ENCODE measurements at regions not wholly inside any gene's neighbourhood (a gene's known extent, or its start where the extent isn't known, plus 50 kb on each side); places are given as distances from the start of the nearest gene placed in this dataset.
"Not testable (repeated sequence)": the region's sequence is repeated elsewhere in the genome, so short reads cannot be mapped to it uniquely, and the experiment has no call there.

DNA sequence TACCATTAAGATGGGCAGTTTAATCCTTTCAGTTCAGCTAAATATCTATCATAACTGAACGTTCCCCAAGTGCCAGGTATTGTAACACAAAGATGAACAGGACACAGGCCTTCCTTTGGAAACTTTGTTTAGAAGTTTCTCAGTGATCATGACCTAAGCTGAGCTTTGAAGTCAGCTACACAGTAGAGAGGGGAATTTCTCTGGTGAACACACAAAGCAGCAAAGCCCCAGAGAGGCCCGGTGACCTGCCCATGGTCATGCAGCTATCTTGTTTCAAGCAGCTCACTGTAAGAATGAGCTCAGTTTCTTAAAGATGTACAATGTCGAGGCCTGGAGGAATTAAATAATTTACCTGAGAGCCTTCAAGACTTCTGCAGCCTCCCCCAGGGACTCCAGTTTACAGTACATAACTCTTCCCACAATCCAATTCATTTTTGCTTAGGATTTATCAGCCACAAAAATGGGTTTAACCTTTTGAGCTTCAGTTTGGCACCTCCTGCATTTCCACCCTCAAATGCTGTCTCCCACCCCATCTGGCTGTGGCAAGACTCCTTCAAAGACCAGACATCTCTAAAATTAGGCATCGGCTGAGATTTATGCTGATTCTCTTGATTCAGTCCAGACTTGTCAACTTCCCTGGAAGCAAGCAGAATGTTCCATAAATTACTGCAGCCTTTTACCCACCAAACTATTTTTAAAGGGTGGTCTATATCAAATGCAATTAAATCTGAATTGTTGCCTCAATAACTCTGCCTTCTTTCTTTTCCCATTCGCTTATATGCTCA lies 325.6 kb downstream of the TXNL1 start:
- no peak for DNase-seq

DNA sequence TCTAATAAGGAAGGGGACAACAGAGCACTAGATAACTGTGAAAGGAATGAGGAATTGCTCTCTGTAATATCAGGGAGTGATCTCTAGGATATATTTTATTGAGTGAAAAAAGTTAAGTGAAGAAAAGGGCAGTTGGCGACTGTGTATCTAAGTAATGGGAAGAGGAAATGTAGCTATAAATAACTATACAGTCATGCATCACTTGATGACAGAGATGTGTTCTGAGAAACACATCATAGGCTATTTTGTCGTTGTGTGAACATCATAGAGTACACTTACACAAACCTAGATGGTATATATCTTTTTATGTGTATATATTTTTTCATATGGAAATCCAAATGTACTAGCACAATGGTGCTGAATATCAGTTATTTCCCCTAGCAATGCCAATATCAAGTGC lies 329.3 kb downstream of the TXNL1 start:
- DNase-seq, result peak; percentile 40

DNA sequence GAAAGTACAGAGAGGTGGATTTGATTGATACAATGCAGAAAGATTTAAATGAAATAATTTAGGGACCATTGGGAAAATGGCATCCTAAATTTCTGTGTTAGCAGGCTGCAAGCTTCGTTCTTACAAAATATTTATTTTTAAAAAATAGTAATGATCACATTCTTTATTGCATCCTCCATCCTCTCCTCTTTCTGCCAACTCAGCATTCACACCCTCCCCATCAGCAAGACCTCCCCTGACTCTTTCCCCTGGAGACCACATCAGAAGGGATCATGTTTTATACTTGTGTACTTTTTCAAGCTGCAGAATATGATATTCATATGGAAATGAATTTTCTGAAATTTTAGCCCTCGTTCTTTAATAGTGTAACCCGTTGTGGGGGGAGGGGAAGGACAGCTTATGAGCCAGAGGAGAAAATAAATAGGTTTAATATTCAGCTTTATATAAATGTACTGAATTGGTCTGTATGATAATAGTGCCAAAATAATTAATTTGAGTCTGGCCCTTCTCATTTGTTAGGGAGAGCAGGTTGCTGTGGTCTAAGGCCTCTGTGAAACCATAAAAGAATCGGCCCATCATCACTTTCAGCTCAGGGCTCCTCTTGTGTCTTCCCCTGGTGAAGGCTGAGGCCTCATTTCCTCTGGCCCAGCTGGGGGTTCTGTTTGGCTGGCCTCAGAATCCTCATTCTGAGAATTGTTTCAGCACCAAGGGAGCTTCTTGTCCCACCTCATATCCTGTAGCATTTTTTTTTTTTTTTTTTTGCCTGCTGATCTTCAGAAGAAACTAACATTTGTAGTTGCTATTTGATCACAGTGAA lies 330.8 kb downstream of the TXNL1 start:
- no peak for DNase-seq

DNA sequence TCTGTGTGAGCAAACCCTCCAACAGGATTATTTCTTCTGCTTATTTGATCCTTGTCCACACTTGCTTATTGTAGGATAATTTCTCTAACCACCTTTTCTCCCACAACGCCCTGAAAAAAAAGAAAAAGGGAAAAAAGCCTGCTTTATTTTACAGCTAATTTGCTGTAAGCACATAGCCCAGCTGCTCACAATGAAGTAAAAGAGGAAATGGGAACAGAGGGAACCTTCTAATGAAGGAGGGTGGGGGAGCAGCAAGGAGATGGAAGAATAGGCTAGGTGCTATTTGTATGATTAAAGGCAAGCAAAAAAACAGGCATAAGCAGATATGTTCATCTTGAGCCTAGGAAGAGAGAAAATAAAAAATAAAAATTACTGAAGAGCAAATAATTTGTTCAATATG lies 331.6 kb downstream of the TXNL1 start:
- no peak for DNase-seq

DNA sequence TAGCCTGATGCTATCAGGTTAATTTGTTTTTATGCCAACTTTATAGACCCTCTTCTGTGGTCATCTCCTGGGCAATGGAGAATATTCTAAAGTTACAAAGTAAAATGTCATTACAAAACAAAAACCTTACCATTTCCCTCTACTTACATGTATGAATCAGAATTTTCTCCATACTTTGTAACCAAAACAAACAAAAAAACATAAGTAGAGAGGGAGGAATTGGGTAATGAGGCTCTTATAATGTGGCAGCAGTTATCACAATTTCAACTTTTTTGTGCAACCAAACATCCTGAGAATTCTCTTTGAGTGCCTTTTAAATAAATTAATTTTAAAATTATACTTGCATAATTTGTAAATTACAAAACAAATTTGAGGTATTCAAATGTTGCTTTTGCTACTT lies 332.8 kb downstream of the TXNL1 start:
- DNase-seq, result no peak

DNA sequence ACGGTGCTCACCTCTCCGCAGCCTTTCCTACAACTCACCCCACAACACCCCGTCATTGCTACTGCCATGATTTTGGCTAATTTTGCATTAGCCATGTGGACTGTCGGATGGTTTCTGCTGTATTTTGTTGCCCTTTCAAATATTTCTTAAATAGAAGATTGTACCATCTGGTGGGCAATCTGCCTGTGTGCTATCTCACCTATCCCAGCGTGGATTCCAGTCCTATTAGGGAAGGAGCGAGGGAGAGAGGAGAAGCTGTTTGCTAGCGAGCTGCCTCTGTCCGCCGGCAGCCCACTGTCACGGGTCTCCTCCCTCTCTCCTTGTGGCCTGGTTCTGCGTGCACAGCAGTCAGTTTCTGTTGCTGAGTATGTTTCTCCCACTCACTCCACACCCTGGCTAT lies 336.2 kb downstream of the TXNL1 start:
- no peak for DNase-seq

DNA sequence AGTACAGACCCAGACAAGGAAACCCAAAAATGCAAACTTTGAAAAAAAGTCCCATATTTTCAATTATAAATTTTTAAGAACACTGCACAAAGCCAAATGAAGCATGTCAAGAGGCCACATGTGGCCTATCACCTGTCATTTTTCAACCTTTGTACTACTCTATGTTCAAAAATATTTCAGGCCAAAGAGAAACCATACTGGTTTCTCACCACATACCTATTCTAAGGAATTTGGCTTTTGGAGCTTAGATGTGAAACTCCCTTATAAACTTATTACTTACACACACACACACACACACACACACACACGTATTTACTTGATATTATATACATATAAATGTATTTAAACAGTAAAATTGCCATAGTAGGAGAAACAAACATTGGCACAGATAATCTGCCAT lies 338.7 kb downstream of the TXNL1 start:
- no peak for DNase-seq

DNA sequence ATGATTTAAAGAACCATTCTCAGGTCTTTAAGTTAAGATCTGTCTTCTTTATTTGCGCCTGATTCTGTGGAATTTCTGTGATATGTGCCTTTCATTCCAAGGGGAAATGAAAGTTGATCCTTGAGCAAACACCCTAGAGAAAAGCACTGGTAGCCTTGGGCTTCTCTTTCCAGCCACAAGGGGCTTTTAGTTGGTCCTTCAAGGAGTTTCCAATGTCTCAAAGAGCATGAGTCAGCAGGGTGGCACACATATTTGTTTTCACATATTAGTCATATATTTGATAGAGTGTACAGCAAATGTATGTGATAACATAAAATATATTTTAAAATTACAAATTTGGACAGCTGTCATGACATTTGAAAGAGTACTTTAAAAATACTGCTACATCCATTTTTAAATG lies 339.5 kb downstream of the TXNL1 start:
- peak; percentile 71 for DNase-seq

DNA sequence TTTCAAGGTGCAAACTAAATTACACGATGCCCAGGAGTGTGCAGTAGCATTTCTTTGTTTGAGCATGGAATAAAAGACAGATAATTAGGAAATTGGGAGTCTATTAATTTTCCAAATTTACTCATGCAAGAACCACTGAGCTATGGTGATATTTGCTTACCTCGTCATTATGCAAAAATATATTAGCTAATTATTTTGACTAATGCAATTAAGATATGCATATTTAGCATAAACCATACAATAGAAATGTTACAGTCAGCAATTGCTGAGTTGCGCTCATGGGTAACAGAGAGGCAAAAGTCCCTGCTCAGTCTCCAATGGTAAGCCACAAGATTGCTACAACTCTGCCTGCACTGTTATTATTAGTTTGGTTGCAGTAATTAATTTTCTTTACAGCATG lies 342.0 kb downstream of the TXNL1 start:
- no peak for DNase-seq

DNA sequence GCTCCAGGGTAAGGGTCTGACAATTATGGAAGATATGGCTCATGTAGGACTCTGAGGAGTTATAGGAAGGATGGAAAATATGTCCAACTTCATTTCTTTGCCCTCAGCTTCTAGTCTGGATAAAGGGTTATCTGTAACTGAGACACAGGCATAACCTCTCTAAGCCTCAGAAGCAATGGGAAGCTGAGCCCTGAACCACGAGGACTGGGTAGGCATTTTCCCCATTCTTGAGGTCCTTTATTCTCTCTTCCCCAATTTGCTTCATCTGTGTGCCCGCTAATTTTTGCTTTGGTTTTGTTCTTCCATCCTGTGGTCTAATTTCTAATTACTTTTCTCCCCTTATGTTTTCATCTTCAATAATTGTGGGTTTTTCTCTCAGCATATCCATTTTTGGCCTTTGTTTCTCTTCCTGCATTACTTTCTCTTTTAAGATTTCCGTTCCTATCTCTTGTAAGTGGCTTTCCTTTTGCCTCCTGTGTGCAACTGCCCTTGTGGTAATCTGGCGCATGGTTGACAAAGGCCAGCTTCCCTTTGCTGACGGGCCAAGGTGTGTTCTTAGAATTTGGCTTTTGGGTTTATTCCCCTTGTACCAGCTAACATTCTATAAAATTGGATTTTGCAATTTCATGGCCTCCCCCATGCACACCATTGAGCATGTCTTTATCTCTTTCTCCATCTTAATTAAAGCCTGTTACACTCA lies 343.8 kb downstream of the TXNL1 start:
- no peak for DNase-seq

DNA sequence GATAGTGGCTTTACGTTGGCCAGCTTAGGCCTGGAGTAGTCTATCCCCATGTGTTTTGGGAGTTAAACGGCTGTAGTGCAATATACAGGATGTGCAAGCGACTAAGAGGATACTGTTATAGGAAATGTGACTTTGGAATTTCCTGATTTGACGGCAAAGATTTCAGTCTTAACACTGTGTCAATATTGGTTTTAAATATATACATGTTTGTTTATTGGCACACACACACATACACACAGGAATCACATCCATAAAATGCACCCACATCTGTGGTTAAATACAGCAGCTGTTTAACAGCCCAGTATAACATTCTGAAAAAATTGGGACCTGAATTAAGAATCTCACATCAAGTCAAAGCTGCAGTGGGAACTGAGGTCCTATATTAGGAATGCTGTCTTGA lies 347.1 kb downstream of the TXNL1 start:
- no peak for DNase-seq

DNA sequence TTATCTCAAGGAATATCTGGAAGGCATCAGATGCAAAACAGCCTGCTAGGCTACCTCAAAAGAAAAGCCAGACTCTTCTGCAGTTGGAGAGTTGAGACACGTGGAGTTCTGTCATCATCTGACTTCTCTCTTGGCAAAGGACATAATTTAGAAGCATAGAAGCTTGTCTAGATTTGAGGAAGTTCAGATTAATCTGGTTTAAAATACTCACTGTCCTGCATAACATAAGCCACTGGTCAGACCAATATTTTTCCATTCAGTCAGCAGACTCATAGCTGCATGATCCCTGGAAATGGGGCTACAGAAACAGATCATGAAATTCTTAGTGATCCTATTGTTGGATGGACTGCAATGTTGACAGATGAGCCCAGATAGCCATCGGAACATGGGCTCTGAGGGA lies 349.0 kb downstream of the TXNL1 start:
- no peak for DNase-seq

DNA sequence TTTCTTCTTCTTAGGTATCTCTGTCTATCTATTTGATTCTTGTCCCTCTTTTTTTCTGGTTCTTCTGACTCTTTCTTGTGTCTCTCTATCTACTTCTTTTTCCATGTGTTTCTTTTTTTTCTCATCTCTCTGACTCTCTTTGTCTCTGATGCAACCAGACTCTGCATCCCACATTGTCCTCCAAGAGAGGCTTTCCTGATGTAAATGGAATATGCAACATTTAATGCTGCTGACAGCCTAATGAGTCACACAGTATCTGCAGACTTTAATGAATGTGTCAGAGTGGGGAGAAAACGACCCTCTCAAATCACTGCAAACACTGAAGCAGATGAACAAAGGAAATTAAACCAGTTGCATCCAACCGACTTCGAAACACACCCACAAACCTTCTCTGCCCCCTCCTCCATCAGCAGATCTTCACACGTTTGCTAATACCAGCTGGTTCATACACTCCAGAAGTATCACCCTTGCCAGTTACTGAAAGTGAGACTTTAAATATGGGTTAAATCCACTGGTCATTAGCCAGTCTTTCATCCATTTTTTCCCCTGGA lies 351.5 kb downstream of the TXNL1 start:
- DNase-seq, result peak; percentile 95

DNA sequence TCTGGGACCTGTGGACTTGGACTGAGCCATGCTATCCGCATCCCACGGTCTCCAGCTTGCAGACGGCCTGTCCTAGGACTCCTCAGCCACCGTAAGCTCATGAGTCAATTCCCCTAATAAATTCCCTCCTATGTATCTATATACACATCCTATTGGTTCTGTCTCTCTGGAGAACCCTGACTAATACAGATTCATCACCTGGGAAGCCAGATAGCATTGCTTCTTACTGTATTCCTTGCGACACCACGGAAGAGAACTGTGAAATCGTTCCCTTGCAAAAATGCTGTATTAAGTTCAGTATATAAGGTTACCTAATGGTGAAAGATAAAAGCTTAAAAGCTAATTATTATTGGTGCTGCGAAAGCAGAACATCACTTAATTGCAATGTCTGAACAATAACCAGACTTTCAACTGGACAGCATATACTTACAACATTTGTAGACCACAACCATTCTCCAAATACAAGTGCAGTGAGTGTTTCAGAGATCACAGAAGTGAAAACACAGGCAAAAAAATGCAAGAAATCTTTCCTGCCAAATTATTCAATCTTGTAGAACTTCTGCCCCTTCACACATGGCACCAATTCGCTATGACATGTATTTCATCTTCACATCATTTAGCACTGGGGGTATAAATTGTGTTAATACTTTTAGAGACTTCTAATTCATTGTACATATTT lies 352.9 kb downstream of the TXNL1 start:
- peak; percentile 79 for DNase-seq

DNA sequence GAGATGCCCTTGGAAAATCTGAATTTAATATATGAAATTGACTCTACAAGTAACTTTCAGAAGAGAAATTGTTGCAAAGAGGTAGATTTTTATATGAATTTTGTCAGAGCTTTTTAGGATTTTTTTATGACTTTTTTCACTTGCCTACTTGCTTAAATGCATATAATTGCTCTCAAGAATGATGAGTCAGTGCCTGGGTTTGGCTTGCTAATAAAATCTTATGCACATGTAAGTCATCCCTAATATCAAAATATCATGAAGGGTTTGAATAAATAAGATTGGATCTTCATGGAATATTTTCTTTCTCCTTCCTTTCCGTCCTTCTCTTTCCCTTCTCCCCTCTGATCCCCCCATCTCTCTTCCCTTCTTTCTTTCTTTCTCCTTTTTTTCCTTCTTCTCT lies 354.1 kb downstream of the TXNL1 start:
- DNase-seq, result peak; percentile 61

DNA sequence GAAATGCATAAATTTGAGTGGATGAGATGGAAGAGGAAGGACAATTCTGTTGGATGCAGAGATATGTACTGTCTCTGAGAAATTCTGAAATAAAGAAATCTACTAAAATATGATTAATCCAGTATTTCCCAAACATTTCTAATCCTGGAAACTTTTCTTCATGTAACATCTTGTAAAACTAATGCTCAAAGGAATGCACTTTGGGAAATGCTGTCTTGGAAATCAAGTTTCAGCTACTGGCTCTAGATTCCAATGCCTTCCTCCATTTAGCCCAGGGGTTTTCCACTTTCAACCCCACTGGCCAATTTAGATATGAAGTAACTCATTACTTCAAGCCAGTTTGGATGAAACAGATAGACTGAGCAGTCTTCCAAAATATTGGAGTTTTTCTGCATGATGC lies 355.1 kb downstream of the TXNL1 start:
- peak; percentile 29 for DNase-seq

DNA sequence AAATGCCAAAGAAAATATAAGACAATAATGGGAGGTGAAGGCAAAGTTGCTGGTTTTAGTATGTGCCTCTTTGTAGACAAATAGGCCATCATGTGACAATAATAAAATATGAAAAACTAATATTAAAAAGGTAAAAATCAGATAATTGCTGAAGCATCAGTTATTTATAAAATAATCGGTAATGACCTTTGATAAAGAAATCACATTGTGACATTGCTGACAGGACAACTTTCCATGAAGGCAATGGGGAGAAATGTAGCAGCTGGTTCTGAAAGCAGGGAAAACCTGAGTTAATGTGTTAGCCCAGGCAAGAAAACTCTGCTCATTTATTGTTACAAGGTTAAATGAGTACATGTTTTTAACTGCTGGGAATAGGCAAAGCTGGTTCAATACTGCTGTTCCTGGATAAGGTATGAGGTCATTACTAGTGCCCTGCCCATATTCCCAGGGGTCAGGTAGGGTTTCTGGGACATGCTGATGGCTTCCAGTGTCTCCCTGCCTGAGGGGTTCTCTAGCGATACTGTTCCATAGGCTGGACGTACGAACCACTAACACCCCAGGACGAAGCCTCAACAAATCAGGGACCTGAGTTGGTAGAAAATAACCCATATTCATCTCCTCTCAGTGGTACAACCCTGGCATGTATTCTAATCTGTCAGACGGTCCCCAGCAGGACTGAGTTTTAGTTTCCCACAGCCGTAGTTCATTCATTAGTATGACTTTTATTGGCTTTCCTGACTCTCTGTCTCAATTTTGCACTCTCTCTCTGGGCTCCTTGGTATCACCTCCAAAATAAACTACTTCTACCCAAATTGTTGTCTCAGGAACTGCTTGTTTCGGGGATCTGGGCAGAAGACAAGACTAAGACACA lies 355.9 kb downstream of the TXNL1 start:
- no peak for DNase-seq

DNA sequence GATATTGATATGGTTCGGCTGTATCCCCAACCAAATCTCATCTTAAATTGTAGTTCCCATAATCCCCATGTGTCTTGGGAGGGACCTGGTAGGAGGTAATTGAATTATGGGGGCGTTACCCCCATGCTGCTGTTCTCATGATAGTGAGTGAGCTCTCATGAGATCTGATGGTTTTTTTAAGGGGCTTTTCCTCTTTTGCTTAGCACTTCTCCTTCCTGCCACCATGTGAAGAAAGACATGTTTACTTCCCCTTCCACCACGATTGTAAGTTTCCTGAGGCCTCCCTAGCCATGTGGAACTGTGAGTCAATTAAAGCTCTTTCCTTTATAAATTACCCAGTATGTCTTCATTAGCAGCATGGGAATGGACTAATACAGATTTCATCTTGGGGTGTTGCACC lies 358.6 kb downstream of the TXNL1 start:
- not testable (repeated sequence) for DNase-seq

DNA sequence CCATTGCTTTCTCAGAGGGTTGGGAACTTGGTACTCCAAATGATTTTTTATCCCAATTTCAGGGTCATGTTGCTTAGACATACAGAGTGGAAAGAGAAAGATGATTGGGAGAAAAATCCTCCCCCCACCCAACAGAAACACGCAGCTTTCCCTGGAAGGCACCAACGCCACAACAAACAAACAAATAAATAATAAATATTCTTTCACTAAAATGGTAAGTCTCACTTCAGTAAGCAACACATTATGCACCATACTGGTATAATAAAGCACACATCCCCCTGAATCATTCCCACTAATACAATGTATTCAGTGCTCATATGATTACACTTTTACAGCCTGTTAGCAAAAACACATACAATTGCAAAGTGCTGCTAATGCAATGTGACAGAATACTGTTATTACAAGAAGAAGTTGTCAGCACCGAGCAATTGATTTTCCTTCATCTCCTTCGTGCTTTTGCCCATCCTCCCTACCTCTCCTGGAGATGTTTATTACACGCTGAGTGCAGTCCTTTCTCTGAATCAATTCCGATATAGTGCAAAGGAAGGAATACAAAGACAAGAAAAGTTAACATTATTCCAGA lies 359.9 kb downstream of the TXNL1 start:
- no peak for DNase-seq

DNA sequence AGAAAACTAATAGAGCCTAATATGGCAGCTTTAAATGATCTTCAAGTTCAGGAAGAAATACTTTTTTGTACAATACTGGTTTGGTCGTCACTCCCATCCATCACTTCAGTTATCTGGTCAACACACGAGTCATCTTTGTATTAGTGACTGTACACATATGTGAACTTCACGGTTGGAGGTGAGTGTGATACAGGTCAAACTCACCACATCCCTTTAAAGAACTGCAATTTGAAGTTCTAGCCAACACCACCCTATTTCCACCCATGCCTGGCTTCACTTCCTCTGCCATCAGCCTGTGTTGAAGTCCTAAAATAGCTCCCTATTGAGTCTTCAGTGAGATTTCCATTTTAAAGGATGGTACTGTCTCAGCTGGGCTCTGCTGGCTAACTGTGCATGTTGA lies 361.9 kb downstream of the TXNL1 start:
- DNase-seq, result peak; percentile 10

DNA sequence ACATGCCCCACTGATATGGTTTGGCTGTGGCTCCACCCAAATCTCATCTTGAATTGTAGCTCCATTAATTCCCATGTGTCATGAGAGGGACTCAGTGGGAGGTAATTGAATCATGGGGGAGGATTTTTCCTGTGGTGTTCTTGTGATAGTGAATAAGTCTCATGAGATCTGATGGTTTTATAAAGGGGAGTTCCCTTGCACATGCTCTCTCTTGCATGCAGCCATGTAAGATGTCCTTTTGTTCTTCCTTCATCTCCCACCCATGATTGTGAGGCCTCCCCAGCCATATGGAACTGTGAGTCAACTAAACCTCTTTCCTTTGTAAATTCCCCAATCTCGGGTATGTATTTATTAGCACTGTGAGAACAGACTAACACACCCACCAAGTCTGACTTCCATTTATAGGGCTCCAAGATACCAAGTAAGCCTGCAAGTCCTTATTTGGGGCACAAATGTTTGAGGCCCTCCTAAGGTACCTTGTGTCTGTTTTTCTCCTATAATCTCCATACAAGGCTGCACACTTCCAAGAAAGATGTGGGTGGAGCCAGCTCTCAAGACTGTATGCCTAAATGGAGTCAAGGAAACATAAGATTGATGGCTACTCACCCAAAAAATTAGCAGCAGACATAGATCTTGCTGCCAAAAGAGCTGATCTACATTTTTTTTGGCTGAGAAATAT lies 364.7 kb downstream of the TXNL1 start:
- peak; percentile 26 for DNase-seq

Data from fibroblast of skin of right biceps (primary cell).